Forelimb muscle (tissue), 1 donor: ENCODE measurements at regions not wholly inside any gene's neighbourhood (a gene's known extent, or its start where the extent isn't known, plus 50 kb on each side); places are given as distances from the start of the nearest gene placed in this dataset.

ENCODE experiments used
- DNase-seq: peaks from one replicate; pipeline ENCODE4 v3.0.0-alpha.2; 2013; ENCODE audit warnings: low read depth

DNA sequence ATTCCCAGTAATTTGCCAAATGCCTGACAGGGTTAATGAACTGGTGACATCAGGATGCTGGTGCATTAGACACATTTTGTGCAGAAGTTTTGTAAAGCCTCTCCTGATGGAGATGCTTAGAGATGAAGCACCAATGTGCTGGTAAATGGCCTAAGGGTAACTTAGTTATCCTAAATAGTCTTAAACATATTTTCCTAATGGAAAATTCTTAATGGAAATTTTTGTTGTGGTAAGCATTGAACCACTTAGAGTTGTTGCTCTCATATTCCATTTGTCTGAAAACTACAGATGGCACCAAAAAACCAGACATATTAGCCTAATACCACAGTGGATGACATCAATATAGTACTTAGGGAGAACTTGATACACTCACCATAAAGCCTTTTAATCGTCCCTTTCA, 154.5 kb upstream of the ANK2 start:
- DNase-seq, result no peak

DNA sequence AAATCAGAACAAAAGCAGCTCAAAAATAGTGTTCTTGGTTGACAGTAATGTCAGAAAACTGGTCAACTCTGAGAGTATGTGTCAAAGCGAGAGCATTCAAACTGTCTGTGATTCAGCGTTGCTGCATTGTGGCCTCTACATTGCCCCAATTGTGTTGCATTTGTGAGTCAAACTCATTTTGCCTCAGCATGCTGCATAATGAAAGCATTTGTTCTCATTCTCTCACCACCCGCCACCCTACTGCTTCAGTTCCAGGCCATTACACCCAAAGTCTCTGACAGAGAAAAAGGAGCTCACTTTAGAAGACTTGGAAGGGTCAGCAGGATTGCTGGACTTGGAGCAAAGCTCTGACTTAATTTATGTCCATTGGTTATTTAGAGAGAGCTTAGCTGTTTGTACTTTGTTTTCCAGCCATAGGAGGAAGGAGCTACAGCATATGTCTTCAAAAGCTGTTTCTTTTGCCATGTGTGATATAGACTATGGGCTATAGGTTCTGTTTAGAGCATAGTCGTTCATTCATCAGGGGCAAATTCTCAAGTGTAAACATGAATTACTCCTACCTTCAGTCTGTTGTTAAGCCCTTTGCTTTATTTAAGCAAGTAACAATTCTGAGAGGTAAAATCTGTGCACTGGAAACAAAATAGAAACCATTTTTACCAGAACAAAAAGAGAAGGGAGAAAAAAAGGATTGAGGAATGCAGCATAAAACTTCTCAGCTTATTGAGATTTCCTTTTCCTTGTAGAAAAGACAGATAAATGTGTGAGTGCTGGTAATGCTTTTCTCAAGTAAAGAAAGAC, 153.4 kb upstream of the ANK2 start:
- DNase-seq, result no peak

DNA sequence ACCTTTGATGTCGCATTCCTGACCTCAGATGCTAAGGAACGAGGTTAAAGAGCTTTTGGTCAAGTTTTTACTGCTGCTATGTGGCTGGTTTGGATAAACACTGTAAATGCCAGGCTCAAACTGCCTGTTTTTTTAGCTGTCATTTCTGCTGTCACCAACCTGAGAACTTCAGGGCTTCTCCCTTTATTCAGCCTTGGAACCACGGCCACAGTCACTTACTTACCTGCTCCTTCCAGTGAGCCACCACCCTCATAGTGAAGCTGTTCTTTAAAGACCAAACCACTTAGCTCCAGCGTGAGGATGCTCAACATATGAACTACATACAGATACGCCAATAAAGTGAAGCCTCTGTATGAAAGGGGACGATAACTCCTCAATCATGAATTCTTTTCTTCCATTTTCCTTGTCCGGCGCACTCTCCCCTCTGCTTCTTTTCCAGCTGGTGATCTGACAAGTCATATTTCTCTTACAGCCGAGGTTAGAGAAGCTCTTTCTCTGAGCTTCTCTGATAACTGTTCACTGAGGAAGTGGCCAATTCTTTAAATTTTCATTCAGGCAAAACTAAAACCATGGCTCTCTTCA, 152.8 kb upstream of the ANK2 start:
- DNase-seq, result no peak

DNA sequence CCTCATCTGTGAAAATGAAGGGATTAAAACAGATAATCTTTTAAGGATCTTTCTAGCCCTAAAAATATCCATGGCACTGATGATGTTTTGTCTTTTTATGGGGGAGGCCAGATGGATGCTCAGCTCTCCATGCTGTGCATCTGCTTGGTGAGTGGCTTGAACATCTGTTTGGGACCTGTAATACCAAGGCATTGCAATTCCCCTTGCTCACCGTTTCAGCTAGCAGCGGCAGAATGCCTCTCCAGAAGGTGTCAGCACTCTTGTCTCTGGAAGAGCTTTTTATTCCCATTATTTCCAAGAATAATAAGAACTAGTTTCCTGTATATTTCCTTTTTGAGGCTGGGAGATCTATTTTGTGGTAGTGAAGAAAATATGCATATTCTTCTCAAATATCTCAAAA, 151.9 kb upstream of the ANK2 start:
- DNase-seq, result no peak

DNA sequence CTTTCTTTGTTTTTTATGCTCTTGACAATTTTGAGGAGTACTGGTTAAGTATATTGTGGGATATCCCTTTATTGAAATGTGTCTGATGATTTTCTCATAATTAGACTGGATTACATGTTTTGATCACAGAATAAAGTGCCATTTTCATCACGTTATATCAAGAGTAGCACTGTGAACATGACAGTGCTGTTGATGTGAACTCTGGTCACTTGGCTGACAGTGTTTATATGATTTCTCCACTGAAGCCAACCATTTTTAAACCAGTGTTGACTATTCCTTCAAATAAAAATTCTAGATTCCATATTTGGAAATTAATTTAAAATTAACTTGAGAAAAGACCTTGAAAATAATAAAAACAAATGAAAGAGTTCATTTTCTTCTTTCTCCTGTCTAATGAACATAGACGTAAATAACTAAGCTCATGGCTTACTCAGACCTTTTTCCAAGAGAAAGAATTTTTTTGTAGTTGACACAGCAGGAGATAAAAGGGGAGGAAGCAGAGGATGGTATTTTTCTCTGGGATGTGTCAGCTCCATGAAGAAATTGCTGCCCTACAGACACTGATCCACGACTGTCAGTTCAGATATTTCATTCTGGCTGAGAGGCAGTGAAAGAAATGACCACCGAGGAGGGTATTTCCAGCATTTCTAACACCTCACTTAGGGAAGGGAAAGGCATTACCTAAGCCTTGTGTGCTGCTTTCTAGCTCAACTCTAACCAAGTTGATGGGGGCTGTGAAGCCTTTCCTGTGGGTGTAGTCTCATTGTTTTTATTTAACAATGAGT, 150.9 kb upstream of the ANK2 start:
- no peak for DNase-seq

DNA sequence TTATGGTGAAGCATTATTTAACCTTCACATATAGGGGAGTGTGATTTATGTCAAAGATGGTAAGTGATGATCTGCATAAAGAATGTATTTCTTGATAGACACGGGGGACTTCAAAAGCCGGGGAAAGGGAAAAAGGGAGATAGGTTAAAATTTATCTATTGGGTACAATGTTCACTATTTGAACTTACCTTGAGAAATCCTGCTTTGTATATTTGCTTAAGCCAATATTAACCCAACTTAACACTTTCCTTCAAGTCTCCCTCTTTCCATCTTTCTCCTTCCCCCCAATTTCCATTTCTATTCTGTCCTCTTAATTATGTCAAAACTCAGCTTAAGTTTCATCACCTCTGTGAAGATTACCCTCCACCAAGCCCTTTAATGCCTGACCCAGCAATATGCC, 149.0 kb upstream of the ANK2 start:
- DNase-seq, result no peak

DNA sequence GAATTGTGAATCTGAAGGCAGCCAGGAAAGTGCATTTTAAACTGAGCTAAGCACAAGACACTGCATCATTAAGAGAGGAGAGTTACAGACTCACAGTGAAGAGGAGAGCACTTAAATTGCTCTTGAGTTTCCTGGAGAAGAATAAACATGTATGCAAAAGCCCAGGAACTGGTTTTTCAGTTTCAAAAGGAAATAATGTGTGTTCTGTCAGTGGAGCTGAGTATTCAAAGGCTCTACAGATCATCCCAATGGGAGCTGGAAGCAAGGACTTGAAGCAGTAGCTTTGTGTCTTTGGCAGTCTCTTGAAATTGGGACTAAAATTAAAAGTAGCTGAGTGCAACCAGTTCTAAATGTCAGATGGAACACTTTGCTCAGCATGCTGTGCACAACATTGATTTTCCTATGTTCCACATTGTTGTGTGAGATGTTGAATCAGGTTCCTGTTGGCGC, 147.5 kb upstream of the ANK2 start:
- peak; percentile 64 for DNase-seq

DNA sequence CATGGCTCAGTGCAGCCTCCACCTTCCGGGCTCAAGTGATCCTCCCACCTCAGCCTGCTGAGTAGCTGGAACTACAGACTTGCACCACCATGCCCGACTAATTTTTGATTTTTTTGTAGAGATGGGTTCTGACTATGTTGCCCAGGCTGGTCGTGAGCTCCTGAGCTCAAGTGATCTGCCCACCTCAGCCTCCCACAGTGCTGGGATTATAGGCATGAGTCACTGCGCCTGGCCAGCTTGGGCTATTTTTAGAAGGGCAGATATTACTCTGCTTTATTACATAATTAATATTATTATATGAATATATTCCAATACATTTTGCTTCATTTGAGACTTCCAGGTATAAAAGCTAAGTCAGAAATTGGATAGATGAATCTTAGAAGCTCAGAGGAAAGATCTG, 143.7 kb upstream of the ANK2 start:
- no peak for DNase-seq

DNA sequence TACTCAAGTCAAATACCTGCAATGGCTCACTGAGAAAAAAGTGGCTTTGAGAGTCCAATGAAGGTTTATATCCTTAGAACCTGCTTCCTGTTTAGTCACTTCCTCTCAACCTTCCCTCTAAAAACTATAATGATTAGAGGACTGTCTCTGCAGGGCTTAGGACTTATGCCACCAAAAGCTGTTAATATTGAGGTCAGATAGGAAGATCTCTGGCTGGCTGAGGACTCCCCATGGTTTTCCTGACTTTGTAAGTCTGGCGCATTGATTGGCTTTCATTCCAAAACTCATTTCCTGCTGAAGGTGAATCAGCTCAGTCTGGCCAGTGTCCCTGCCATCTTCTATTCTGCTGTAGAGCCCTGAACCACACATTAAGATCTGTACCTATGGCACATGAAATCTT, 140.9 kb upstream of the ANK2 start:
- DNase-seq, result no peak

DNA sequence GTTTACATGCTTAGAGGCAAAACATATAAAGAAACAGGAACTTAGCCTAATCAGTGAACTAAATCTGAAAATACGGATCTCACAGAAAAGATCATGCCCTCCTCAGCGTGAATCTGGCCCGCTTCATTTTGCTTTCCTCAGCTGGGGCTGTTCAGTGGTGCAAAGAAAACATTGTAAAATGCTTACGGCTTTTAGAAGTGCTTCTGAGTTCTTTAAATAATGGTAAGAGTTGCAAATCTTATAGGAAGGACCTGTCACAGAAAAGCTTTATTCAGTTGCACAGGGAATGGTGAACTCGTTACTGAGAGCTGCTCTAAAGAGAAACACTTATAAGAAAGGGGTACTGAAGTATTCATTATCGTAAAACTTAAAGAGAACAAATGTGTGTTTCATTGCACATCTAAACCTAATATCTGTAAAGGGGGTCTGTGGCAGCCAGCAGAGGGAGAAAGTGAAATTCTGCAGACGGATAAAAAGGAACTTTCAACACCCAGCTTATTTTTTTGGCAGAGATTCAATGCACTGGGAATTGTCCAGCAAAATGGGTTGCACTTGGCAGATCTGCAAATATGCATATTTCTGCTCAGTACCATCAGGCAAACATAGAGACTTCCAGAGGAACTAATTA, 139.2 kb upstream of the ANK2 start:
- DNase-seq, result no peak

DNA sequence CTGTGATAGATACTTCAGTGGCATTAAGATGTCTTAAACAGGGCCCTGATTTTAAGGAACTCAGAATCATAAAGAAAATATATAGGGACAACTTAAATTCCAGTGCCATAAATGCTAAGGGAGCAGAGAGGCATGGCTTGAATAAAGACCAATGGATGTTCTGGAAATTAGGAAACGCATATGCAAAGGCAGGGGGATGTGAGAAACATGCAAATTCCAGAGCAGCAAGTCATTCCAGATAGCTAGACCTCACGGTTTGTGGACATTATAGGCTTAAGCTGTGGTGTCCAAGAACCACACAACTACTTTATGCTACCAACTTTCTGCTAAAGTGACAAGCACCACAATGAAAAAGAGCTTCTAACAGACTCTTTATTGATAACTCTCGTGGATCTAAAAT, 132.6 kb upstream of the ANK2 start:
- DNase-seq, result no peak

DNA sequence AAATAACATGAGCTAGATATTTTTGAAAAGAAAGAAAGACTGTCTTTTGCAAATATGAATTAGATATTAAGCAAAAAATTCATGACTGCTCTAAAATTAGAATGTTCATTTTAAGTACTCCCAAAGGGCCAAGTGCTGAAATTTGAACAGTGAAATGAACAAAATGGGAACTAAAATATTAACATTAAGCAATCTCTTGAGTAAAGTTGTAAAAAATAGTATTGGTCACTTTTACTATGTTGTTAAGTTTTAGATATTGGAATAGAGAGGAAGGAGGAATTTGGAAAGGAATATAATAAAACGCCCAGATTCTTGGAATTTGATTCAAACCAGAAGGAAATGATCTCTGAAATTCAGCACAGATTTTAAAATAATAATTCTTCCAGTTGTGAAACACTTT, 125.9 kb upstream of the ANK2 start:
- DNase-seq, result peak; percentile 64

DNA sequence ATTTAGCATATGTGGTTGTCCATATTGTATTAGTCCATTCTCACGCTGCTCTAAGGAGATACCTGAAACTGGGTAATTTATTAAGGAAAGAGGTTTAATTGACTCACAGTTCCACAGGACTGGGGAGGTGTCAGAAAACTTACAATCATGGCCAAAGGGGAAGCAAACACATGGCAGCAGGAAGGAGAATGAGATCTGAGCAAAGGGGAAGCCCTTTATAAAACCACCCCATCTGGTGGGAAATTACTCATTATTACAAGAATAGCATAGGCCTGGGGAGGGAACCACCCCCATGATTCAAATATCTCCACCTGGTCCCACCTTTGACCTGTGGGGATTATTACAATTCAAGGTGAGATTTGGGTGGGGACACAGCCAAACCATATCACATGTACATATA, 122.6 kb upstream of the ANK2 start:
- no peak for DNase-seq

DNA sequence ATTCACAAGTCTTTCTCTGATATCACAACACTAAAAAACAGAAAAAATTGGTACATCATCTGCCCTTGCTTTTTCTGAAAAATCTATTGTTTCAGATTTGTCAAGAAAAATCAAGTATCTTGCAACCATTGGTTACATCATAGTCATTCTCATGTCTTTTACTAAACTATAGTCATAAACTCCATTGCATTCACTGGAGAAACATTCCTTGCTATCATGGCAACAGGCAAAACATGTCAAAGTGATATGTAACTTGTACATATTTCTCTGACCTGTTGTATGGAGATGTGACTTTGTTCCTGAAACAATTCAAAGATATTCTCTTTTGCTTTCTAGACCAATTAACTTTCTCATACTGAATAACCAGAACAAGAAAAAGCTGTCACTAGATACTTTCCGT, 121.9 kb upstream of the ANK2 start:
- DNase-seq, result no peak

DNA sequence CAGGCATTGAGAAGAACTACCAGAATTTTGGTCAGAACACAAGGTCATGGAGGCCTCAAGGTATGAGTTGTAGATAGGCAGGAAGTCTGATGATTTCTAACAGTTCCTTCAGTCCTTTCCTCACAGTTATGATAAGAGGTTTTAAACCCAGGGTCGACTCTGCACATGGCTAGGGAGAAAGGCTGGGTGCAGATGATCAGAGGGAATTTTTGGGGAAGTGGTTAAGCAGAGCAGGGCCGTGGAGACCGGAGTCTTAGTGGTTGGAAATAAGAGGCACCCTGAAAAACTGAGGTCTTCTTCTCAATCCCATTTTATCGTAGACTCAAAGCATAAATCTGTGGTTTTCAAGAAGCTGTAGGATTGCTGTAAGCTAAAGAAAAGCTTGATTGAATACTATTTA, 118.5 kb upstream of the ANK2 start:
- no peak for DNase-seq

DNA sequence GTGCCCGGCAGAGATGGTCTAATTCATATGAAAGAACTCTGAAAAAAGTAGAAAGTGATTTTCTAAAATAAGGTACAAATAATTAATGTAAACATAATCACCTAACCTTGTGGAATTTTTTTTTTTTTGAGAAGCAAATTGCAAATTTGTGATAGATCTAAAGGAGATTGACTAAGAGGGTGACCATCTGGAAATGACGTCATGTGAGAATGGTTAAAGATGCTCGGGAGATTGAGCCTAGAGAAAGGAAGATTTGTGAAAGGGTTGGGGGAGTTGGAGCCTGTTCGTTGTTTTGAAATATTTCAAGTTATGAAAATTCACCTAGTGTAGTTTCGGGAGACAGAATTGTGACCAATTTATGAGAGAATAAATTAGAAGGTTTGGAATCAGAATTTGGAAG, 115.7 kb upstream of the ANK2 start:
- DNase-seq, result no peak

DNA sequence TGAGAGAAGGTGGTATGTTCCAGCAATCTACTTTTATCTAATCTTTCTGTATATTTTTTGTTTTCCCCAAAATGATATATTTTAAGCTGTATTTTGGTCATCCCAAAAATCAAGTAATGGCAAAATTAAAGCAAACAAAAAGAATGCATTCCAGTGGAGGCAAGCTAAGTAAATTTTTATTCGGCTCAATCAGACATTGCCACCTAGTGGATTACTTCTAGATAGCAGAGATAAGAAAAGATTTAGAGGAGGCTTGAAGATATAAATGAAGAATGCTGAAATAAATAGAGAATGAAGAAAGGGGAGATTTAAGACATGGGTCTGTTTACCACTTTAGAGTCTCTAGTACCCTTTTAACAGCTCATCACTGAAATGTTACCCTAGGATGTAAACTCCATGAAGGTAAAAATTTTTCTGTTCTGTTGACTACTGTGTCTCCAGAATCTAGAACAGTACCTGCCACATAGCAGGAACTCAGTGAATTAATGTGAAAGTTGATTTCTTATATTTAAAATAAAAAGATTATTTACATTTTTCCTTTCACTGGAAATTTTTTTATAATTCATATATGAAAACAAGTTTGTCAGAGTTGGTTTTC, 110.9 kb upstream of the ANK2 start:
- no peak for DNase-seq

DNA sequence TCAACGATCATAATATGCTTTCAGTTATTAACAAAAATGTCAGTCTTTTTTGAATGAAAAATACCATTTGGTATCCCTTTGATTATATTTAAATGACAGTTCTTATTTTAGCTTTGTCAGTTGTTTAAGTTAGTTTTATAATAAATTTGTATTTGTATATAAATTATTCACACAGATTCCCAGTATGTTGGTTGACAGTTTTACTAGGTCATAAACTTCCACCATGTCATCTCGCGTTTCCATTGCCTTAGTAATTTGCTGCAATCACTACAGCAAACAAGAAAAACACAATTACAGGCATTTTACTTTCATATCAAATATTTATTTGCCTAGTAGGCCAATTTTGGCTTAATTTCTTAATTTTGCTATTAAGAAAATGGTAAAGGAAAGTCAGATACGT, 109.6 kb upstream of the ANK2 start:
- no peak for DNase-seq

DNA sequence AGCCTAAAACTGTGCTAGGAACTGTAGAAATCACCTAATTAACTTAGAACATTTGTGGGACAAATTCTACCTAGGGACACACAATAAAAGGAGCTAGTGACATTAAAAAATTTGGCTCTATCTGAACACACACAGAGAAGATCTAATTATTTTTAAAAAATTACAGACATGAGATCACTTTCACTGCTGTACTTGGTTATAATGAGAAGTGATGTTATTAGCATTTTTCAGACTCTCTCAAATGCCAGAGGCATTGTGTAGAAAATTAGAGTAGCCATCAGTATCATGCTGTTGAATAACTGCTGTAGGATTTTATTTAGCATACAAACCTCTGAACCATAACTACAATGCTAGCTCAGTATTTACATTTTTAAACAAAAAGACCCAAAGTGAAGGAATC, 109.1 kb upstream of the ANK2 start:
- no peak for DNase-seq

DNA sequence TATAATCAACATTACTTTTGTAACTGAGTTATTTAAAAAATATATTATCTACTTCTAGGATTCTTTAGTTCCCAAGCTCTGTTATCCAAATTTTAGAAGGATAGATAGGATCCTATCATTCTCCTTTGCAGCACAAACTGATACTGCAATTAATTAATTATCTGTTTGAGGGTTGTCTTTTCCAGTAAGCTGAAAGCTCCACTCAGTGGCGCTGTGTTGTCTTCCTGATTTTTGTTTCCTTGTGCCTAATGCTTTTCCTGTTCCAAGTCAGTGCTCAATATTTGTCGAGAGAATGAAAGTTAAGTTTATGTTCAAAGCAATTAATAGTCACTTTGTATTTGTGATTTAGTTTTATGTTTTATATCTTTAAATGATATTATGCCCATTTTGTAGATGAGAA, 107.4 kb upstream of the ANK2 start:
- no peak for DNase-seq

DNA sequence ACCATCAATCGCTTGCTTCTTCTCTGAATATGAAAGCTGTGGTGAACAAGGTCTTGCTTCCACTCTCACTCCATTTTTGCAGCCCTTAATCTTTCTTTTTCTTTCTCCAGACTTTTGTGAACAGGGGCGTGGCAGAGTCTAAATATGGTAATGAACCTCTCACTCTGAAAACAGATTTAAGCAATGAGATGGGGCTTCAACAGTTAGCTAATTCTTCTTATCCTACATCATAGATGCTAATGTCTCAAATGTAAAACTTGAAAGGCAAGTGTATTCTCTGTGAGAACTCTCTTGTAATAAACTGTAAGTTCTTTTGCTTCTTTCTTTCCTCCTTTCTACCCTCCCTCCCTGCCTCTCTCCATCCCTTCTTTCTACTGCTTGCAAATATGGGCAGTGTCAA, 106.5 kb upstream of the ANK2 start:
- no peak for DNase-seq

DNA sequence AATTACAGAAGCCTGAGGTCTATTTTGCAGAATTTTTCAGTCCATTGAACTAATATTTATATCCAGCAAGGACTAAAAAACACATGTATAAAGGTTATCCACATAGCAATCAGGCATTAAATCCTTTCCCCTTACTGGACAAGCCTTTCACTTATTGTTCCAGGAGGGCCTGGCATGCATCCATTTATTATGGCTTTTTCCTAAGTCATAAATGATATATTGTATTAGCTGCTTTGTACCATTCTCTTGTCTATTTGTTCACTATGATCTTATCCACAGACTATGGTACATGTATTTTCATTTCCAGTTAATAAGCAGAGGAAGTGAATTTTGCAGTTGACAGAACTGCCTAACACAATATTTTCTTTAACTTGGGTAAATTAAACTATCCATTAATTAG, 105.4 kb upstream of the ANK2 start:
- no peak for DNase-seq
